ENCODE measurements at regions not wholly inside any gene's neighbourhood (a gene's known extent, or its start where the extent isn't known, plus 50 kb on each side); places are given as distances from the start of the nearest gene placed in this dataset.
"Not testable (repeated sequence)": the region's sequence is repeated elsewhere in the genome, so short reads cannot be mapped to it uniquely, and the experiment has no call there.

- no peaks in the 10 kb centered on the region for H3K9me3 ChIP-seq
- no peak overlapping the region for H3K4me3 ChIP-seq (ENCODE audit: low read depth, low read length)
- no peaks in the 10 kb centered on the region; the same call in 1 of the 2 replicates for H3K4me1 ChIP-seq
- no peak for DNase-seq
- H3K27me3 ChIP-seq: no peaks in the 10 kb centered on the region
- no peak for TF ChIP-seq CTCF (IDR thresholded peaks at IDR 0.05; ENCODE audit: low read depth, low read length)
- H3K36me3 ChIP-seq: no peaks in the 10 kb centered on the region
Observed at GRCh38 chr1:232574889-232575762, 54.8 kb downstream of the SIPA1L2 start.

GRCh38 chr1:232574077-232574476, 55.9 kb downstream of the SIPA1L2 start:
- DNase-seq: no peak
- Histone ChIP-seq H3K9me3 (no peaks in the 10 kb centered on the region), H3K4me3 (ENCODE audit: low read depth, low read length) (no peak overlapping the region), H3K4me1 (no peaks in the 10 kb centered on the region; the same call in 1 of the 2 replicates), H3K36me3 (no peaks in the 10 kb centered on the region), H3K27me3 (no peaks in the 10 kb centered on the region)
- no peak for TF ChIP-seq CTCF (IDR thresholded peaks at IDR 0.05; ENCODE audit: low read depth, low read length)

GRCh38 chr1:232571523-232571922, 58.4 kb downstream of the SIPA1L2 start:
- Histone ChIP-seq H3K4me3 (ENCODE audit: low read depth, low read length) (no peak overlapping the region), H3K4me1 (peaks cover 5% of the 10 kb centered on the region; the same call in 1 of the 2 replicates), H3K9me3 (no peaks in the 10 kb centered on the region), H3K27me3 (no peaks in the 10 kb centered on the region), H3K36me3 (no peaks in the 10 kb centered on the region)
- no peak for TF ChIP-seq CTCF (IDR thresholded peaks at IDR 0.05; ENCODE audit: low read depth, low read length)
- DNase-seq: no peak

GRCh38 chr1:232570007-232570406, 59.9 kb downstream of the SIPA1L2 start:
- DNase-seq: no peak
- no peak for TF ChIP-seq CTCF (IDR thresholded peaks at IDR 0.05; ENCODE audit: low read depth, low read length)
- Histone ChIP-seq H3K4me1 (peaks cover 5% of the 10 kb centered on the region; the same call in 1 of the 2 replicates), H3K27me3 (no peaks in the 10 kb centered on the region), H3K36me3 (no peaks in the 10 kb centered on the region), H3K4me3 (ENCODE audit: low read depth, low read length) (no peak overlapping the region), H3K9me3 (no peaks in the 10 kb centered on the region)

GRCh38 chr1:232569554-232569921, 60.4 kb downstream of the SIPA1L2 start:
- H3K36me3 ChIP-seq; DNase-seq; H3K4me1 ChIP-seq; H3K27me3 ChIP-seq; H3K4me3 ChIP-seq (ENCODE audit: low read depth, low read length); H3K9me3 ChIP-seq: not testable (repeated sequence)

- Histone ChIP-seq H3K36me3 (no peaks in the 10 kb centered on the region), H3K4me1 (peaks cover 5% of the 10 kb centered on the region; the same call in 1 of the 2 replicates), H3K27me3 (no peaks in the 10 kb centered on the region), H3K4me3 (ENCODE audit: low read depth, low read length) (no peak overlapping the region), H3K9me3 (no peaks in the 10 kb centered on the region)
- TF ChIP-seq CTCF (IDR thresholded peaks at IDR 0.05; ENCODE audit: low read depth, low read length): no peak
- no peak for DNase-seq
Observed at GRCh38 chr1:232568906-232569553, 60.9 kb downstream of the SIPA1L2 start.
